GM20000 (cell line): ENCODE measurements at regions not wholly inside any gene's neighbourhood (a gene's known extent, or its start where the extent isn't known, plus 50 kb on each side); places are given as distances from the start of the nearest gene placed in this dataset.
A peak's percentile ranks its signal among the peaks of the same experiment; 100 is the strongest.
"Not testable (repeated sequence)": the region's sequence is repeated elsewhere in the genome, so short reads cannot be mapped to it uniquely, and the experiment has no call there.

Source experiments
- DNase-seq: peaks from one replicate; pipeline ENCODE4 v3.0.0; 2012; ENCODE audit warnings: low spot score
- CTCF ChIP-seq: IDR thresholded peaks from 2 replicates; pipeline ENCODE4 v1.5.1; 2012; ENCODE audit warnings: mild to moderate bottlenecking, control low read depth; ENCODE audit errors: extremely low read depth, missing control alignments

DNA sequence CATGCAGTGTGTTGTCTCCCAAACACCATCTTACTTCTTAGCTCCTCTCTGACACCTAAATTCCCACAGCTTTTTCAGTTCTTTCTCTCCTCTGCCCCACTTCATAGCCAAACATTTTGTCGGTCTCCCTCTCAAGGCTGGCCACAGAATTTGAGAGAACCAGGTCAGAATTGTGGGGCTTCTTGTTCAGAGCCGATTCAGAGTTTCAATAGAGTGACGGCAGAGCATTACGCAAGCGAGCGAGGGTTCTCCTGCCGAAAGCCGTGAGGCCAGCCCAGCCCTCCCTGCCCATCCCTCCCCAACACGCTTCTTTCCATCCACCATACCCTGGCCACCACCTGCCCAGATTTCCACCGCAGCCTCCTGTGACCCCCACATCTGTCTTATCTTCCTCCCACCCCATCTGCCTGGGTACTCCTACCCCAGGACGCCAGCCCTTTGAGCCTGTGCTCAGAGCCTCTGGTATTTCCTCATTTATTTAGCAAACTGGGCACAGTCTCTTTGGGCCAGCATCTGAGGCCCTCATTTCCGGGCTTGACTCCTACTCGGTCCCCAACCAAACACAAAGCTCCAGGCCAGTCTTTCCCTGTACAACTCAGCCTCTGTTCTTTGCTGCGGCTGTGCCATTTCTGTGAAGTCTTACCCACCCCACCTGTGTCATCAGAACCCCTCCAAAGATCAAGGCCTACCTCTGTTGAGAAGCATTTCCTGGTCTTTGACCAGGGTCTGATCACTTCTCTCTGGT is 70.0 kb upstream of the MAP4K4 start:
- TF ChIP-seq CTCF, result no peak
- no peak for DNase-seq

DNA sequence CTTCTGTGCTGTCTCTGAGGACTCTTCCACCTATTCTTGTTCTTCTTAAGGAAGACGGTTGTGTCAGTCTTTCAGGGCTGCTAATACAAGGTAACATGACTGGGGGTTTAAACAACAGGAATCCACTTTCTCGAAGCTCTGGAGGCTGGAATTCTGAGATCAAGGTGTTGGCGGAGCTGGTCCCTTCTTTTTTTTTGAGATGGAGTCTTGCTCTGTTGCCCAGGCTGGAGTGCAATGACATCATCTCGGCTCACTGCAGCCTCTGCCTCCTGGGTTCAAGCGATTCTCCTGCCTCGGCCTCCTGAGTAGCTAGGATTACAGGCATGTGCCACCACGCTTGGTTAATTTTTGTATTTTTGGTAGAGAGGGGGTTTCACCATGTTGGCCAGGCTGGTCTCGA is 71.7 kb upstream of the MAP4K4 start:
- not testable (repeated sequence) for DNase-seq

DNA sequence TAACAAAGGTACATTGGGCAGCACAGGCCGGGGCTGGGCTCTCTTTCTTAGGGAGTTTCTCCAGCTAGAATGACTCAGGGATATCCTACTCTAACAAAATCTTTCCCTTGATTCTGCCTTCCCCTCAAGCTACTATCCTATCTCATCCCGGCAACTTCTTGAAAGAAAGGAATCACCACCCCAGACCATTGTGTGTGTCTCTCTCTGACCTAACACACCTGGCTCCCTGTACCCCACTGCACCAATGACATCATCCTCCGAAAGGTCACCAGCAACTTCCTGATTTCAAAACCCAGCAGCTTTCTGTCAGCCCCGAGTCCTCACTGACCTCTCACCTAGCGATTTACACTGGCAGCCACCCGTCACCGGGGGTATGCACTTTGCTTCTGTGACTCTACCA is 72.1 kb upstream of the MAP4K4 start:
- no peak for TF ChIP-seq CTCF
- DNase-seq, result peak; percentile 30

DNA sequence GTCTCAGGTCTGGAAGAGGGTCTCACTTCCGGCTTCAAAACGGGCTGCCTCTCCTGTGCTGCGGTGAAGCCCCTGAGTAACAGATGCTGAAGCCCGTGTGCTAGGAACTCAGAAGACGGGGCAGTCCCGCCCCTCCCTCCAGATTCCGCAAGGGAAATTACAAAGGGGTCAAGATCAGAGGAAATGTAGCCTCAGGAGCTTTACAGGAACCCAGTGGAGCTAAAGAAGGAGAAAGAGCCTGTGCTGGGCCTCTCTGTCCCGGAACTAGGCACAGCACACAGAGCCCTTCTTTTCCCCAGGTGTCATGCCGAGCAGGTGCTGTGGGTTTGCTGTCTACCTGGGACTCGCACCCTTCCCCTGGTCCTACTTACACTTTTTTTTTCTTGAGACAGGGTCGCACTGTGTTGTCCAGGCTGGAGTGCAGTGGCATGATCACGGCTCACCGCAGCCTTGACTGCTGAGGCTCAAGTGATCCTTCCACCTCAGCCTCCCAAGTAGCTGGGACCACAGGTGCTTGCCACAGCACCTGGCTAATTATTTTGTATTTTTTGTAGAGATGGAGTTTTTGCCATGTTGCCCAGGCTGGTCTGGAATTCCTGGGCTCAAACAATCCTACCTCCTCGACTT is 72.7 kb upstream of the MAP4K4 start:
- TF ChIP-seq CTCF, result no peak

DNA sequence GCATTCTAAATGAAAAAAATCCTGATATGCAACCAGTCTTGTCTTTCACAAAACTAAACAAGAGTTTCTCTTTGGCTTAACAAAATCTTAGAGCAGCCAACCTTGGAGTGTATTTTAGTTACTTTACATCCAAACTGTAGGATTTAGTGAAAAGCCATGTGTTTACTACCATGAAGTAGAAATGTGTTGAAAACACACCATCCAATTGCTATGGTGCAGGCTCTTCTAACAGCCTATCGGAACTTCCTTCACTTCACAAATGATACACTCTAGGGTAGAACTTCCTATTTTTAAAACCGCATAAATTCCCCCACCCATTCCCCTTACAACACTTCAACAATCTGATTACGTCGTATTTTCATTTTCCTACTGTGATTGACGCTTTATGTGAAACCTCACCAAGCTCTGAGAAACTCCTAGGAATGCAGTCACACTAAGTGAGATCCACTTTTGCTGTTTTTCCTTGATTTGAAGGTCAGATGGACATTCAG is 74.4 kb upstream of the MAP4K4 start:
- no peak for TF ChIP-seq CTCF
- peak; percentile 36 for DNase-seq

More for the DNA sequence above, 72.7 kb upstream of the MAP4K4 start:
- no peak for DNase-seq

GRCh38 chr2:101622210-101623030 is 75.1 kb upstream of the MAP4K4 start:
- peak; percentile 68 for DNase-seq
- no peak for TF ChIP-seq CTCF

DNA sequence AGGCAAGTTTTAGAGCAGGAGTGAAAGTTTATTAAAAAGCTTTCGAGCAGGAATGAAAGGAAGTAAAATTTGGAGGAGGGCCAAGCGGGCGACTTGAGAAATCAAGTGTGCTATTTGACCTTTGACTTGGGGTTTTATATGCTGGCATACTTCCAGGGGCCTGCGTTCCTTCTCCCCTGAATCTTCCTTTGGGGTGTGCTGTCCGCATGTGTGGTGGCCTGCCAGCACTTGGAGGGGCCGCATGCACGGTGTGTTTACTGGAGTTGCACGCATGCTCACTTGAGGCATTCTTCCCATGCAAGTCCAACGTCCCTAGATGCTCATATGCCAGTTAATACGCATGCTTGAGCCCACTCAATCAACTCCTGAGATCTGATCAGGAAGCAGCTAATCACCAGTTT is 78.3 kb upstream of the MAP4K4 start:
- TF ChIP-seq CTCF, result no peak
- DNase-seq, result no peak
